ENCODE measurements at regions not wholly inside any gene's neighbourhood (a gene's known extent, or its start where the extent isn't known, plus 50 kb on each side); places are given as distances from the start of the nearest gene placed in this dataset.

DNA sequence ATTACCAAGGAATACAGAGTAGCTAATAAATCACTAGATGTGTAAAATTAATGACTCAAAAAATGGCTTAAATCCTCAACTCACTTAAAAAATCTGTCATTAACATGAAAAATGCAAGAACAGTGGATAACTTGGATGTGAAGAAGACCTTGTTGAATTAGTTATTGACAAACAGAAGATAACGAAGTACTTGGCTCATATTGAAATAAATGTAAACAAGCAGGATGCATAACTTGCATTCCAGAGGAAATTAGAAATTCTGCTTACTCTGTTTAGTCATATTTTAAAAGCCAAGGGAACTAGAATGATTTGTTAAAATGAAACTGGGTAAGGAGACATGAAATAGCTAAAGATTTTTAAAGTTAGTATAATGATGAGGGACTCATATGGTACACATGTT, 1812.2 kb downstream of the PCDH9 start:
- no peak for TF ChIP-seq Cebpa-rat (IDR thresholded peaks at IDR 0.05)
- H3K9ac ChIP-seq: no peak overlapping the region
- H3K36me3 ChIP-seq: no peaks in the 10 kb centered on the region
- H4K20me1 ChIP-seq: no peaks in the 10 kb centered on the region
- no peaks in the 10 kb centered on the region for H3K27me3 ChIP-seq
- H3K9me3 ChIP-seq: no peaks in the 10 kb centered on the region
- no peak overlapping the region for H3K27ac ChIP-seq
- H3K4me2 ChIP-seq: no peak overlapping the region
- no peaks in the 10 kb centered on the region for H3K4me1 ChIP-seq
- H3K4me3 ChIP-seq: no peak overlapping the region

DNA sequence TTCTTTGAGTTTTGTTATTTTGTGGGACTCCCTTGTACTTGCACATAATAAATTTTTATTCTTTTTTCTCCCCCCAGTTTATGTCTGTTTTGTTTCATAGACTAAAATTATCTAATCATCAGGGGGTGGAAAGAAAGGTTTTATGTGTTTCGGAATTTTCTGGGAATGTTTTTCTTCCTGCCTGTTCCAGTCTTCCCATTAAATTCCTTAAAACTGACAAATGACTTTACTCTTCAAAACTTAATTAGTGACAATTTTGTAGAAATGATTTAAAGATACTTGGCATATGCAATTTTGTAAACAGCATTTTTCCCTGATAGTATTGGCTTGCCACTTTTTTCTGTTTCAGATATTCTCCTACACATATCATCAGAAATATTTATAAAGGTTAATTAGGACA, 1813.4 kb downstream of the PCDH9 start:
- Histone ChIP-seq H3K9ac (no peak overlapping the region), H3K9me3 (no peaks in the 10 kb centered on the region), H3K4me3 (no peak overlapping the region), H3K27ac (no peak overlapping the region), H3K36me3 (no peaks in the 10 kb centered on the region), H3K27me3 (no peaks in the 10 kb centered on the region), H4K20me1 (no peaks in the 10 kb centered on the region), H3K4me1 (no peaks in the 10 kb centered on the region), H3K4me2 (no peak overlapping the region)
- no peak for TF ChIP-seq Cebpa-rat (IDR thresholded peaks at IDR 0.05)

DNA sequence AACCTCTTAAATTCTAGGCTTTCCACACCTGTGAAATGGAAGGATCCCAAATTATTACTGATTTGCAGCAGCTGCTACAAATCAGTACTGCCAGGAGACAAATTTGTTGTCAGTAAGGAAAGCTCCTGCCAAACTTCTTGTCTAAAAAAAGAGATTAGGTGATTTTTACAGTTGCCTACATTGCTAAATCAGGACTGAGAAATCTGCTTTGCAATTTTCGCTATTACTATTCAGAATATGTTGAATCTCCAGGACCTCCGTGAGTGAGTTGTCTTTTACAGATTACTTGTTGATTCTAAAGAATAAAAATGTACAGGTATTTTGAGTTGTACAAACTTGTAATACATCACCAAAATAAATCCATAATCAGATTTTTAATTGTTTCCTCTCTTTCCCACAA, 1815.9 kb downstream of the PCDH9 start:
- no peaks in the 10 kb centered on the region for H3K9me3 ChIP-seq
- H4K20me1 ChIP-seq: no peaks in the 10 kb centered on the region
- no peaks in the 10 kb centered on the region for H3K36me3 ChIP-seq
- no peak overlapping the region for H3K9ac ChIP-seq
- H3K27me3 ChIP-seq: no peaks in the 10 kb centered on the region
- no peak overlapping the region for H3K4me3 ChIP-seq
- TF ChIP-seq Cebpa-rat (IDR thresholded peaks at IDR 0.05): no peak
- no peak overlapping the region for H3K4me2 ChIP-seq
- no peak overlapping the region for H3K27ac ChIP-seq
- H3K4me1 ChIP-seq: no peaks in the 10 kb centered on the region

DNA sequence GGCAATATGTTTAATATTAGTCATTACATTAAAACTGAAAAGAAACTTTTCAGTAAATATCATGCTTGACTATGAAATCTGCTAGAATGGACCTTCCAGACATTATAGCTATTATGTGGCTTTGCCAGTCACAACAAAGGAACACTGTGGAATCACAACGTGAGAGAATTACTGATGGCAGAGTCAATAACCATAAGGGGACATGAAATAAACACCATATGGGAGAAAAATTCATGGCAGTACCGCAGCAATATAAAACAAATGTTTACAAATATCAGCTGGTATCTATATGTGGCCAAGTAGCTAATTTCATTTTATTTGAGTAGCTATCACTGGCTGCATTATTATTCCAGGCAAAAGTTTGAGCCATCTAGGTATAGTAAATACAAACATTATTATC, 1818.6 kb downstream of the PCDH9 start:
- no peaks in the 10 kb centered on the region for H3K36me3 ChIP-seq
- no peaks in the 10 kb centered on the region for H3K9me3 ChIP-seq
- H3K27me3 ChIP-seq: no peaks in the 10 kb centered on the region
- no peak overlapping the region for H3K4me3 ChIP-seq
- H3K4me1 ChIP-seq: no peaks in the 10 kb centered on the region
- no peak overlapping the region for H3K9ac ChIP-seq
- H3K27ac ChIP-seq: no peak overlapping the region
- H3K4me2 ChIP-seq: no peak overlapping the region
- TF ChIP-seq Cebpa-rat (IDR thresholded peaks at IDR 0.05): no peak
- no peaks in the 10 kb centered on the region for H4K20me1 ChIP-seq

DNA sequence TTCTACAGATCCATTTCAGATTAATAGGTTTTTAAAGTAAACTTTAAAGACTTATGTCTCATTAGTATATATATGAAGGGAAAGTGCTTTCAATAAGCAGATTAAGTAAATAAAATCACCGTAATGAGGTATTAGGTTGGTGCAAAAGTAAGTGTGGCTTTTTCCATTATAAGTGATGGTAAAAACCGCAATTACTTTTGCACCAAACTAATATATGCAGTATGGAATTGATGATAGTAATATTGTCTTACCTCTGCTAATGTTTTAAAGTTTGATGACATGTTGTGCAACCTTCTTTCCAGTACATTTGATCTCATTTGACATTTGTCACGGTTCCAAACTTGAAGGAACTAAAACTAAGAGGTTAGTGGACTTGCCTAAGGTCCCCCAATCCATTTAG, 1819.3 kb downstream of the PCDH9 start:
- no peaks in the 10 kb centered on the region for H3K9me3 ChIP-seq
- no peak overlapping the region for H3K27ac ChIP-seq
- no peaks in the 10 kb centered on the region for H3K4me1 ChIP-seq
- no peaks in the 10 kb centered on the region for H4K20me1 ChIP-seq
- no peaks in the 10 kb centered on the region for H3K27me3 ChIP-seq
- H3K4me2 ChIP-seq: no peak overlapping the region
- H3K36me3 ChIP-seq: no peaks in the 10 kb centered on the region
- H3K4me3 ChIP-seq: no peak overlapping the region
- TF ChIP-seq Cebpa-rat (IDR thresholded peaks at IDR 0.05): no peak
- H3K9ac ChIP-seq: no peak overlapping the region

DNA sequence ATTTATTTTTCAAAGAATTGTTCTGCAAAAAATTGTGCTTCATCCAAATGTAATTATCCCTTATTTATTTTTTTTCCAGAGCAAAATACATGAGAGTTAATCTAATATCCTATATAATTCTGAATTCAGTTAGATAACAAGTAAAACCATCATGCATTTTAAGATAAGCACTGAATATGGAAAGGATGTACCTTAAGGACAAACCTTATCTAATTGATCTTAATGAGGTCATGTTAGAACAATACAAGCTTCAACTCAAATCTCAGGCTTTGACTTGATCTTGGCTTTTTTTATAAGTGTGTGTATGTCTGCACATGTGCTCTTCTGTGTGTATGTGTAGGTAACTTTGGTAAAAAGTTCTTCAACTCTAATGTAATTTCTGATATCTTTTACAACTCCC, 1828.8 kb downstream of the PCDH9 start:
- H3K9me3 ChIP-seq: no peaks in the 10 kb centered on the region
- 0 out of 2 replicates have a peak, but pooled peaks cover 4% of the 10 kb centered on the region for H3K4me1 ChIP-seq
- H3K4me2 ChIP-seq: no peak overlapping the region
- no peaks in the 10 kb centered on the region for H3K36me3 ChIP-seq
- TF ChIP-seq Cebpa-rat (IDR thresholded peaks at IDR 0.05): no peak
- no peaks in the 10 kb centered on the region for H3K27me3 ChIP-seq
- no peak overlapping the region for H3K27ac ChIP-seq
- no peak overlapping the region for H3K9ac ChIP-seq
- H4K20me1 ChIP-seq: no peaks in the 10 kb centered on the region
- H3K4me3 ChIP-seq: no peak overlapping the region

DNA sequence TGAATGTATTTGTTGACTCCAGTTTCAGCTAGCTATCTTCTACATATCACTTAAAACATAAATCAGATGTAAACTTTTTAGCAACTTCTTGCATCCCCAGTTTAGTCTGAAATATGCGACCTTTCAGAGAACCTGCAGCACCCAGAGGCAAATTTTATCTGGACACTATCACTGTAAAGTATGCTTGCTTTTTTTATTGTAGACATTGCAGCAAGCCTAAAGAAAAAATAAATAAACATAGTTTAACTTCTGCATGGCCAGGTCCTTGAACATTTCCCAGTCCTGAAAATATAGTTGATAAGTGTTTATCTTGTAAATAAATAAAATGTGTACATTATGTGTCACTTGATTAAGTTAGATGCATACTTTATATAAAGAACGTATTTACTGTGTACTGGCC, 1829.4 kb downstream of the PCDH9 start:
- Histone ChIP-seq H3K27me3 (no peaks in the 10 kb centered on the region), H3K4me1 (0 out of 2 replicates have a peak, but pooled peaks cover 4% of the 10 kb centered on the region), H3K4me3 (no peak overlapping the region), H3K9me3 (no peaks in the 10 kb centered on the region), H3K4me2 (no peak overlapping the region), H3K27ac (no peak overlapping the region), H3K36me3 (no peaks in the 10 kb centered on the region), H4K20me1 (no peaks in the 10 kb centered on the region), H3K9ac (no peak overlapping the region)
- no peak for TF ChIP-seq Cebpa-rat (IDR thresholded peaks at IDR 0.05)

DNA sequence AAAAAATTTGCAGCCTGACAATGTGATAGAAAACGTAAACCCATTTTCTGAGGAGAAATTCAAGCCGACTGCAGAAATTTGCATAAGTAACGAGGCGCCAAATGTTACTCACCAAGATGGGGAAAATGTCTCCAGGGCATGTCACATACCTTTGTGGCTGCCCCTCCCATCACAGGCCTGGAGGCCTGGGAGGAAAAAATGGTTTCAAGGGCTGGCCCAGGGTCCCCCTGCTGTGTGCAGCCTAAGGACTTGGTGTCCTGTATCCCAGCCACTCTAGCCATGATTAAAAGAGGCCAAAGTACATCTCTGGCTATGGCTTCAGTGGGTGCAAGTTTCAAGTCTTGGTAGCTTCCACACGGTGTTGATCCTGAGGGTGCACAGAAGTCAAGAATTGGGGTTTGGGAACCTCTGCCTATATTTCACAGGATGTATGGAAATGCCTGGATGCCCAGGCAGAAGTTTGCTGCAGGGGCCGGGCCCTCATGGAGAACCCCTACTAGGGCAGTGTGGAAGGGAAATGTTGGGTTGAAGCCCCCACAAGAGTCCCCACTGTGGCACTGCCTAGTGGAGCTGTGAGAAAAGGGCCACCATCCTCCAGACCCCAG, 1842.3 kb downstream of the PCDH9 start:
- Histone ChIP-seq H3K36me3 (no peaks in the 10 kb centered on the region), H3K9ac (no peak overlapping the region), H3K27ac (no peak overlapping the region), H3K4me2 (no peak overlapping the region), H3K9me3 (peaks cover 23% of the 10 kb centered on the region), H3K27me3 (no peaks in the 10 kb centered on the region), H4K20me1 (no peaks in the 10 kb centered on the region), H3K4me3 (no peak overlapping the region), H3K4me1 (no peaks in the 10 kb centered on the region)
- no peak for TF ChIP-seq Cebpa-rat (IDR thresholded peaks at IDR 0.05)

DNA sequence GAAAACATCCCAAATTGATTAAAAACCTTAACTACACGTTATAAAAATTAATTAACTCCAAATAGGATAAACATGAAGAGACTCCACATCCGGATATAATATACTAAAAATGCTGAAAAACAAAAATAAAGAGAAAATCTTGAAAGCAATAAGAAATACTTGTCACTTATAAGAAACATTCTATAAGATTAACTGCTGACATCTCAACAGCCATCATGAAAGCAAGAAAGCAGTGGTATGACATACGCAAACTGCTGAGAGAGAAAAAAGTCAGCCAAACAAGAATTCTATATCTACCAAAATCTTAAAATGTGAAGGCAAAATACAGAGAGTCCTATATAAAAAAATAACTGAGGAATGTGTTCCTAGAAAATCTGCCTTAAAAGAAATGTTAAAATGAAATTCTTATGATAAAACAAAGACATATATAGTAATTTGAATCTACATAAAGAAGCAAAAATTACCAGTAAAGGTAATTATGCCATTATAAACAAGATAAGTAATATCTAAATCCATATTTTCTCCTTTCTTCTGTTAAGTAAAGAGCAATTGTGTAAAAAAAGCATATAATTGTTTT, 1851.1 kb downstream of the PCDH9 start:
- Histone ChIP-seq H3K27ac (no peak overlapping the region), H3K9me3 (peaks cover 6% of the 10 kb centered on the region), H3K4me2 (no peak overlapping the region), H4K20me1 (no peaks in the 10 kb centered on the region), H3K27me3 (no peaks in the 10 kb centered on the region), H3K4me1 (no peaks in the 10 kb centered on the region), H3K36me3 (no peaks in the 10 kb centered on the region), H3K4me3 (no peak overlapping the region), H3K9ac (no peak overlapping the region)
- no peak for TF ChIP-seq Cebpa-rat (IDR thresholded peaks at IDR 0.05)

DNA sequence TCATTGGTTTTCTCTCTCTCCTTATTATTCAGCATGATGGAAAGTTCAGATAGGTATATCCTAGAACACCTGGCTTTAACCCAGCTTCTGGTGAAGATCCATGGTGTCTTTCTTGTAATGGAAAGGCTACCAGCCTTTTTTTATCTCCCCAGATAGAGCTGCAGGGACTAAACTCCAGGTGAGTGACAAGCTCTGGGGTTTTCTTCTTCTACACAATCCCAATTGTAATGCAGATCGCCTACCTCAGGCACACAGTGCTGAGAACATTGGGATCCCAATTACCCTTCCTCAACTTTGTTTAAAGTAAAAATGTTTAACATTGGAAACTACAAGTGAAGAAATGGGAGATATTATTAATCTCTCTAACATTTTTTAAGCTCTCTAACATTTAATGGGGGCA, 1851.7 kb downstream of the PCDH9 start:
- H3K4me3 ChIP-seq: no peak overlapping the region
- no peaks in the 10 kb centered on the region for H4K20me1 ChIP-seq
- TF ChIP-seq Cebpa-rat (IDR thresholded peaks at IDR 0.05): no peak
- H3K27me3 ChIP-seq: no peaks in the 10 kb centered on the region
- H3K36me3 ChIP-seq: no peaks in the 10 kb centered on the region
- no peak overlapping the region for H3K27ac ChIP-seq
- H3K9me3 ChIP-seq: peaks cover 6% of the 10 kb centered on the region
- no peak overlapping the region for H3K9ac ChIP-seq
- no peak overlapping the region for H3K4me2 ChIP-seq
- no peaks in the 10 kb centered on the region for H3K4me1 ChIP-seq

DNA sequence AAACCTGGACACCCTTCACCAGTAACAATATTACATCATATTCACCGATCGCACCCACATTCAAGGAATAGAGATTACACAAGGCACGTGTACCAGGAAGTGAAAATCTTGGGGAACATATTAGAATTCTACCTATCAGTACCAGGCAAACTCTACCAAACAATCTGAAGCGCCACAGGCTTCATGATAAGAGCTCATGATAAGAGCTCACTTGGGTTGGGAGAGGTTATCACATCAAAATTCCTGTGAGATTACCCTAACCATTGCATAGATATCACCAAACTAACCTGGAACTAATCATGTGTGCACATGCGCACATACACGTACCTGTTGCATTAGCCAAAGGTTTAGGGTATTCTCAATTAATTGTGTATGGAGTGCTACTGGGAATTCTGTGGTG, 1861.3 kb downstream of the PCDH9 start:
- Histone ChIP-seq H3K27ac (no peak overlapping the region), H3K36me3 (no peaks in the 10 kb centered on the region), H3K4me2 (no peak overlapping the region), H3K9me3 (no peaks in the 10 kb centered on the region), H3K4me1 (no peaks in the 10 kb centered on the region), H3K27me3 (no peaks in the 10 kb centered on the region), H3K4me3 (no peak overlapping the region), H4K20me1 (no peaks in the 10 kb centered on the region), H3K9ac (no peak overlapping the region)
- TF ChIP-seq Cebpa-rat (IDR thresholded peaks at IDR 0.05): no peak

Data from BLaER1 (cell line).